MCF 10A (cell line): ENCODE measurements at regions not wholly inside any gene's neighbourhood (a gene's known extent, or its start where the extent isn't known, plus 50 kb on each side); places are given as distances from the start of the nearest gene placed in this dataset.

Experiments
- BruUV-seq: library from RNA; stranded (reverse); fragments of 400-500 nt; replicated peaks from 2 replicates; lab custom pipeline; 2021; lab: Mats Ljungman, UMichigan
- CTCF ChIA-PET: fragments of 300-600 bp; sonication (Branson Sonifier 250); formaldehyde crosslinking; extraction: SDS; loops from one replicate; lab custom pipeline; 2021; ENCODE audit warnings: antibody characterized with exemption, inconsistent platforms; lab: Yijun Ruan, JAX
- POLR2A ChIA-PET: fragments of 300-600, 350-650 bp; sonication (Branson Sonifier 250); formaldehyde crosslinking; extraction: SDS; loops from one replicate; lab custom pipeline; 2020; ENCODE audit warnings: antibody characterized with exemption, inconsistent platforms; lab: Yijun Ruan, JAX
- DNase-seq: peaks from one replicate; pipeline ENCODE4 v3.0.0-alpha.2; 2018; ENCODE audit not compliant: unreplicated experiment
- H3K27ac Mint-ChIP-seq: one replicate; pipeline ENCODE4 v1.8.0; 2022; ENCODE audit warnings: mild to moderate bottlenecking, low read depth, mixed read lengths; ENCODE audit not compliant: unreplicated experiment
- H3K27me3 Mint-ChIP-seq: one replicate; pipeline ENCODE4 v1.8.0; 2022; ENCODE audit warnings: mixed read lengths; ENCODE audit not compliant: insufficient read depth, unreplicated experiment
- H3K36me3 Mint-ChIP-seq: one replicate; pipeline ENCODE4 v1.8.0; 2022; ENCODE audit warnings: mild to moderate bottlenecking, moderate library complexity, mixed read lengths; ENCODE audit not compliant: insufficient read depth, unreplicated experiment
- H3K4me1 Mint-ChIP-seq: one replicate; pipeline ENCODE4 v1.8.0; 2022; ENCODE audit warnings: mixed read lengths; ENCODE audit not compliant: insufficient read depth, unreplicated experiment
- H3K4me3 Mint-ChIP-seq: one replicate; pipeline ENCODE4 v1.8.0; 2022; ENCODE audit warnings: mild to moderate bottlenecking, moderate library complexity, mixed read lengths; ENCODE audit not compliant: unreplicated experiment
- H3K9me3 Mint-ChIP-seq: one replicate; pipeline ENCODE4 v1.8.0; 2022; ENCODE audit warnings: mixed read lengths; ENCODE audit not compliant: unreplicated experiment
- CTCF ChIP-seq: fragments of 200-600 bp; IDR thresholded peaks from one replicate; pipeline ENCODE4 v1.8.0; 2022; ENCODE audit warnings: antibody characterized with exemption, mild to moderate bottlenecking; ENCODE audit not compliant: unreplicated experiment
- intact Hi-C: fragments of 100-400 bp; cut with micrococcal nuclease; formaldehyde crosslinking; loops from 2 replicates; pipeline ENCODE4 v1.14.1; 2022

GRCh38 chr10:131475803-131476202 is 164.3 kb upstream of the TCERG1L start:
- ChIA-PET CTCF (no interaction called here), POLR2A (no interaction called here)
- Mint-ChIP-seq H3K4me1 (no peaks in the 10 kb centered on the region), H3K9me3 (peaks cover 5% of the 10 kb centered on the region), H3K36me3 (no peaks in the 10 kb centered on the region), H3K27me3 (no peaks in the 10 kb centered on the region), H3K27ac (no peak overlapping the region), H3K4me3 (no peak overlapping the region)
- DNase-seq = no peak
- TF ChIP-seq CTCF = no peak
- BruUV-seq = no TSS peak
- intact Hi-C loops = no loop called here

- no peak overlapping the region for H3K27ac Mint-ChIP-seq
- intact Hi-C loops = no loop called here
- no peak overlapping the region for H3K4me3 Mint-ChIP-seq
- no peak for DNase-seq
- H3K9me3 Mint-ChIP-seq = peaks cover 16% of the 10 kb centered on the region
- no peaks in the 10 kb centered on the region for H3K36me3 Mint-ChIP-seq
- H3K27me3 Mint-ChIP-seq = no peaks in the 10 kb centered on the region
- BruUV-seq = no TSS peak
- ChIA-PET POLR2A (no interaction called here), CTCF (no interaction called here)
- no peaks in the 10 kb centered on the region for H3K4me1 Mint-ChIP-seq
- no peak for TF ChIP-seq CTCF
These were observed 166.1 kb upstream of the TCERG1L start for GRCh38 chr10:131477457-131478121.

GRCh38 chr10:131478377-131478989 is 167.0 kb upstream of the TCERG1L start:
- BruUV-seq = no TSS peak
- Mint-ChIP-seq H3K4me1 (no peaks in the 10 kb centered on the region), H3K4me3 (no peak overlapping the region), H3K27me3 (no peaks in the 10 kb centered on the region), H3K27ac (no peak overlapping the region), H3K9me3 (peaks cover 25% of the 10 kb centered on the region), H3K36me3 (no peaks in the 10 kb centered on the region)
- ChIA-PET CTCF (no interaction called here), POLR2A (no interaction called here)
- DNase-seq = no peak
- intact Hi-C loops = no loop called here
- no peak for TF ChIP-seq CTCF

GRCh38 chr10:131480066-131480465 is 168.5 kb upstream of the TCERG1L start:
- CTCF ChIA-PET = interaction anchor here (1.1 kb wide), 1 partner anchor 308 kb away, joined by 3 read pairs; no protein-coding TSS in a partner anchor
- DNase-seq = no peak
- intact Hi-C loops = no loop called here
- Mint-ChIP-seq H3K27ac (no peak overlapping the region), H3K4me3 (no peak overlapping the region), H3K36me3 (no peaks in the 10 kb centered on the region), H3K27me3 (no peaks in the 10 kb centered on the region), H3K4me1 (no peaks in the 10 kb centered on the region), H3K9me3 (peaks cover 33% of the 10 kb centered on the region)
- BruUV-seq = no TSS peak
- no peak for TF ChIP-seq CTCF
- POLR2A ChIA-PET = no interaction called here
